ENCODE measurements at regions not wholly inside any gene's neighbourhood (a gene's known extent, or its start where the extent isn't known, plus 50 kb on each side); places are given as distances from the start of the nearest gene placed in this dataset.
A peak's percentile ranks its signal among the peaks of the same experiment; 100 is the strongest.

DNA sequence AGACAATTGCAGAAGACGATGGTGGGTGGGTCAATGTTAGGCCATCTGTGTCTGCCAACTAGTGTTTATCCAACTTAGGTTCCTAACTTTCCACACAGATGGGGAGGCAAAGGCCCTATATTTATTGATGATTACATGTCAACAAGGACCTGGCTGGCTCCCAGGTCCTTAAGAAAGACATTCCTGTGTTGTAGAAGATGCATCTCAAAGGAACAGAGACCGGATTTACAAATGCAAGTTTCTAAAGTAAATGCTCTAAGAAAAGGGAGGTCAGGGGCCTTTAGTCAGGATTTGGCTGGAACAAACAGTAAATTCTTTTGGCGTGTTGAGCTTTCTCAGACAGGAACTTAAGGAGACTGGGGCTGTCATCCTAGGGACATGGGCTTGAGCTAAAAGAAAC lies 175.0 kb downstream of the SH3BP4 start:
- Histone ChIP-seq H2BK5ac (ENCODE audit: low read depth, low read length) (no peak overlapping the region), H2BK20ac (ENCODE audit: low read length) (no peak overlapping the region), H2BK15ac (ENCODE audit: low read length) (no peak overlapping the region), H4K5ac (ENCODE audit: insufficient read length, low read depth, low read length) (no peak overlapping the region), H2AFZ (ENCODE audit: low read length) (no peak overlapping the region), H3K79me2 (ENCODE audit: control insufficient read depth in 1 of 2, insufficient read depth in 2 of 2, low read length in 2 of 2) (no peaks in the 10 kb centered on the region), H3K14ac (ENCODE audit: insufficient read length) (no peak overlapping the region), H3K23ac (ENCODE audit: insufficient read length) (no peak overlapping the region), H3K4me2 (ENCODE audit: insufficient read depth in 1 of 2, low read depth in 2 of 2, low read length in 2 of 2) (no peak overlapping the region), H2BK12ac (ENCODE audit: low read depth, low read length) (no peak overlapping the region), H4K8ac (ENCODE audit: extremely low read depth, insufficient read depth, low read length) (no peak overlapping the region), H3K27me3 (replicated peaks in 1 of 4; ENCODE audit: control insufficient read depth in 3 of 4, extremely low read depth in 1 of 4, insufficient read depth in 3 of 4, low read length in 3 of 4) (peaks cover 21 to 66% (median 48%) of the 10 kb centered on the region in 4 experiments), H3K27ac (ENCODE audit: low read depth, low read length) (no peak overlapping the region), H4K20me1 (replicated peaks in 1 of 2; ENCODE audit: control insufficient read depth in 1 of 2, insufficient read depth in 2 of 2, low read length in 2 of 2) (no peaks in the 10 kb centered on the region), H3K36me3 (ENCODE audit: control insufficient read depth in 2 of 4, insufficient read depth in 4 of 4, low read length in 3 of 4) (no peaks in the 10 kb centered on the region), H2BK120ac (replicated peaks; ENCODE audit: low read depth, low read length) (no peak overlapping the region), H2AK5ac (ENCODE audit: low read depth, low read length) (no peak overlapping the region), H3K23me2 (ENCODE audit: low read depth, low read length) (no peaks in the 10 kb centered on the region), H3K18ac (ENCODE audit: extremely low read depth, low read length) (no peak overlapping the region), H3K4me1 (replicated peaks in 1 of 4; ENCODE audit: control insufficient read depth in 3 of 4, insufficient read depth in 4 of 4, low read length in 3 of 4) (peaks cover 0 to 5% (median 0%) of the 10 kb centered on the region in 4 experiments; a peak in 1 of 7 replicates), H3K9me3 (ENCODE audit: insufficient read depth in 2 of 2, low read depth in 1 of 2, low read length in 1 of 2) (no peaks in the 10 kb centered on the region), H3K4ac (replicated peaks; ENCODE audit: insufficient read length, low read depth, low read length) (no peak overlapping the region), H4K91ac (replicated peaks; ENCODE audit: insufficient read length, low read length) (no peak overlapping the region), H3K56ac (replicated peaks; ENCODE audit: insufficient read length, low read depth, low read length) (no peak overlapping the region), H3K79me1 (ENCODE audit: low read depth, low read length) (no peaks in the 10 kb centered on the region), H3K9ac (replicated peaks in 1 of 4; ENCODE audit: extremely low read depth in 1 of 4, low read depth in 3 of 4, low read length in 3 of 4) (no peak overlapping the region), H3K4me3 (ENCODE audit: extremely low read depth in 1 of 4, insufficient read depth in 2 of 4, low read depth in 3 of 4, low read length in 4 of 4) (no peak overlapping the region)
- TF ChIP-seq NANOG (IDR thresholded peaks at IDR 0.05; ENCODE audit: insufficient read depth, low read depth, low read length, poor library complexity, severe bottlenecking) (peak; percentile 24), POU5F1 (IDR thresholded peaks at IDR 0.05; ENCODE audit: low read depth, low read length) (0 out of 2 replicates have a peak, but pooled peaks have one; percentile 24), SP4 (IDR thresholded peaks at IDR 0.05; ENCODE audit: low read length) (no peak), SP1 (IDR thresholded peaks at IDR 0.05; ENCODE audit: low read depth, low read length) (peak; percentile 62), EGR1 (IDR thresholded peaks at IDR 0.05; ENCODE audit: borderline replicate concordance, low read depth, low read length) (0 out of 2 replicates have a peak, but pooled peaks have one; percentile 3), TCF12 (IDR thresholded peaks at IDR 0.05; ENCODE audit: low read depth, low read length) (peak; percentile 96), TEAD4 (IDR thresholded peaks at IDR 0.05; ENCODE audit: low read depth, low read length) (peak; percentile 79), POLR2AphosphoS5 (IDR thresholded peaks at IDR 0.05; ENCODE audit: low read depth, low read length) (peak; percentile 55), PHF8 (conservative IDR thresholded peaks at IDR 0.05; ENCODE audit: low read depth, low read length) (no peak)
- CTCF ChIA-PET (ENCODE audit: partially characterized antibody), result interaction anchor here (0.6 to 1.5 kb wide), 6 partner anchors 9 to 714 kb away, joined by 3 to 4 read pairs (median 3); no protein-coding TSS in a partner anchor
- DNase-seq (ENCODE audit: low read depth in 1 of 2, low spot score in 2 of 2), result peak in 1 of 2 experiments; percentile 31
- peak; percentile 36 for FAIRE-seq
- POLR2A ChIA-PET (ENCODE audit: partially characterized antibody), result no interaction called here
- 16% methylated on average over 3 of the region's 3 CpGs; no CpG with 5 or more reads in 1 of the 2 experiments for WGBS, 2 experiments (ENCODE audit: extremely low coverage in 1 of 2, insufficient coverage in 1 of 2, insufficient read length in 1 of 2, insufficient replicate concordance in 2 of 2, low coverage in 1 of 2, low lambda C conversion rate in 2 of 2, missing lambda C conversion rate in 1 of 2)
